T-helper 17 cell (primary cell): ENCODE measurements at regions not wholly inside any gene's neighbourhood (a gene's known extent, or its start where the extent isn't known, plus 50 kb on each side); places are given as distances from the start of the nearest gene placed in this dataset.

Experiments
- ATAC-seq: fragments of 150-1000 bp; cut with Tn5 transposase; 2 replicates; pipeline ENCODE4 v1.10.0; 2021; ENCODE audit warnings: mild to moderate bottlenecking, moderate library complexity
- DNase-seq, 3 donors: peaks; one replicate each; pipeline versions ENCODE4 v3.0.0 to v3.0.0-alpha.2; 2020 to 2021
- H3K9me3 ChIP-seq: one replicate; pipeline ENCODE4 v1.7.0; 2013; ENCODE audit warnings: low read length, mild to moderate bottlenecking; ENCODE audit not compliant: control insufficient read depth, poor library complexity, severe bottlenecking
- H3K27ac Mint-ChIP-seq: one replicate; pipeline ENCODE4 v1.8.0; 2022; ENCODE audit warnings: mild to moderate bottlenecking, moderate library complexity, mixed read lengths
- H3K27me3 Mint-ChIP-seq: one replicate; pipeline ENCODE4 v1.8.0; 2022; ENCODE audit warnings: mixed read lengths
- H3K36me3 Mint-ChIP-seq: one replicate; pipeline ENCODE4 v1.8.0; 2022; ENCODE audit warnings: low read depth, mixed read lengths
- H3K4me1 Mint-ChIP-seq: one replicate; pipeline ENCODE4 v1.8.0; 2022; ENCODE audit warnings: mild to moderate bottlenecking, mixed read lengths
- H3K4me3 Mint-ChIP-seq: one replicate; pipeline ENCODE4 v1.8.0; 2022; ENCODE audit warnings: mild to moderate bottlenecking, moderate library complexity, mixed read lengths

GRCh38 chr3:64426551-64426950, 201.3 kb upstream of the PRICKLE2 start:
- H3K9me3 ChIP-seq, result no peaks in the 10 kb centered on the region
- no peak overlapping the region for H3K4me3 Mint-ChIP-seq
- H3K4me1 Mint-ChIP-seq, result no peaks in the 10 kb centered on the region
- no peak for ATAC-seq
- DNase-seq, result no peak
- peaks cover 11% of the 10 kb centered on the region for H3K27me3 Mint-ChIP-seq
- H3K27ac Mint-ChIP-seq, result no peak overlapping the region
- no peaks in the 10 kb centered on the region for H3K36me3 Mint-ChIP-seq

DNA sequence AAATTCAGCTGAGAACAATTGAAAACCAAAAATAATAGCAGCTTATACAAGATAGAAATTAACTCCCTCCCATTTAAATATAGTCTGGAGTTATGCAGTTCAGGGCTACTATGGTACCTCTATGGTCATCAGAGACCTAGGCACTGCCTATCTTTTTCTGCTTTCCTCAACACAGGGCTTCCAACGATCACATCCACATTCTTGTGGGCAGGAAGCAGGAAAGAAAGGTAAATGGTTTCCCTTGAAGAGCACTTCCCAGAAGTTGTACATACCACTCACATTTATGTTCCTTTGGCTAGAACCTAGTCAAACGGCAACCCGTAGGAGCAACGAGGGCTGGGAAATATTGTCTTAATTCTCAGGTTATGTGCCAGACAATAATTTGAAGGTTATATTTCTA, 197.7 kb upstream of the PRICKLE2 start:
- H3K36me3 Mint-ChIP-seq, result no peaks in the 10 kb centered on the region
- peaks cover 18% of the 10 kb centered on the region for H3K27me3 Mint-ChIP-seq
- no peak overlapping the region for H3K4me3 Mint-ChIP-seq
- no peaks in the 10 kb centered on the region for H3K4me1 Mint-ChIP-seq
- no peaks in the 10 kb centered on the region for H3K9me3 ChIP-seq
- H3K27ac Mint-ChIP-seq, result no peak overlapping the region
- DNase-seq, result no peak
- no peak for ATAC-seq

GRCh38 chr3:64422192-64422591, 196.9 kb upstream of the PRICKLE2 start:
- H3K9me3 ChIP-seq, result no peaks in the 10 kb centered on the region
- ATAC-seq (no peak), DNase-seq (no peak)
- Mint-ChIP-seq H3K36me3 (no peaks in the 10 kb centered on the region), H3K4me1 (no peaks in the 10 kb centered on the region), H3K27me3 (peaks cover 18% of the 10 kb centered on the region), H3K27ac (no peak overlapping the region), H3K4me3 (no peak overlapping the region)

DNA sequence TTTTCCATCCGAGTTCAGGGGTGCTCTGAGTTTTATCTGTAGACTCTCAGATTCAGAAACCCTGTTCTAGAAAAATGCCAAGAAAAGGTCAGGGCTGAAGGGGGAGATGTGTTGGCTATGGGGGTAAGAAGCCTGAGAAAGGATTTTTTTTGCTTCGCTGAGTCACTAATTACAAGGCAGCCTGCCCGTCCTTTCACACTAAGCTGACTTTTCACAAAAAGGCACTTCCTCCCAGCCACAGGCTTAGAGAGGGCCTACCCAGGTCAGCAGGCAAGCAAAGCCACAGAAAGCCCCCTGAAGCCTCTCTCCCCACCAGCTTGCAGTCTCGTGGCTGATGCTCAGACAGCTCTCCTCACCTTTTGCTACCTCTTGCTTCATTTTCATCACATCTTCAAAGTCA, 192.6 kb upstream of the PRICKLE2 start:
- Mint-ChIP-seq H3K27ac (no peak overlapping the region), H3K27me3 (peaks cover 28% of the 10 kb centered on the region)

GRCh38 chr3:64414043-64414442, 188.8 kb upstream of the PRICKLE2 start:
- no peak for DNase-seq
- peaks cover 2% of the 10 kb centered on the region for H3K4me1 Mint-ChIP-seq
- H3K27ac Mint-ChIP-seq, result no peak overlapping the region
- H3K4me3 Mint-ChIP-seq, result no peak overlapping the region
- no peaks in the 10 kb centered on the region for H3K9me3 ChIP-seq
- no peaks in the 10 kb centered on the region for H3K36me3 Mint-ChIP-seq
- peaks cover 25% of the 10 kb centered on the region for H3K27me3 Mint-ChIP-seq
- ATAC-seq, result no peak

More for the DNA sequence above, 192.6 kb upstream of the PRICKLE2 start:
- Mint-ChIP-seq H3K4me3 (no peak overlapping the region), H3K4me1 (peaks cover 2% of the 10 kb centered on the region), H3K36me3 (no peaks in the 10 kb centered on the region)
- no peak for ATAC-seq
- no peak for DNase-seq
- no peaks in the 10 kb centered on the region for H3K9me3 ChIP-seq

GRCh38 chr3:64411101-64411500, 185.8 kb upstream of the PRICKLE2 start:
- Mint-ChIP-seq H3K4me3 (no peak overlapping the region), H3K27ac (no peak overlapping the region), H3K4me1 (no peaks in the 10 kb centered on the region), H3K36me3 (no peaks in the 10 kb centered on the region), H3K27me3 (peaks cover 37% of the 10 kb centered on the region)
- ATAC-seq, result no peak
- no peaks in the 10 kb centered on the region for H3K9me3 ChIP-seq
- DNase-seq, result no peak

DNA sequence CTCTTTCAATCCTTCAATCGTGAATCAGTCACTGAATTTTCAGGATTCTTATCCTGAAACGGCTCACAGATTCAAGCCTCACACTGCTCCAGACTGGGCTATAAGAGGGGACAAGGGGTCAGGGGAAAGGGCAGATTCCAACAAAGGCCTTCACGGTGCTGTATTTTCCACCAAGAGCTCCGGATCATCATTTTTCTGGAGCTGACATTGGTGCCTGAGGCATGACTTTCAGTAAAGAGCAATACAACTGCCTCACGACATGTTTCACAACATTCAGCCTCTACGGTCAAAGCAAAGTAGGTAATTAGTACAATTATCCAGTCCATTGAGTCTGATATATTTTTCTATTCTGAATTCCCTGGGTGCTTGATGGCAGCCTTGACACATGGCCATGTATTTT, 185.0 kb upstream of the PRICKLE2 start:
- Mint-ChIP-seq H3K36me3 (no peaks in the 10 kb centered on the region), H3K27me3 (peaks cover 42% of the 10 kb centered on the region), H3K4me1 (no peaks in the 10 kb centered on the region), H3K4me3 (no peak overlapping the region), H3K27ac (no peak overlapping the region)
- no peaks in the 10 kb centered on the region for H3K9me3 ChIP-seq
- ATAC-seq, result no peak
- no peak for DNase-seq

DNA sequence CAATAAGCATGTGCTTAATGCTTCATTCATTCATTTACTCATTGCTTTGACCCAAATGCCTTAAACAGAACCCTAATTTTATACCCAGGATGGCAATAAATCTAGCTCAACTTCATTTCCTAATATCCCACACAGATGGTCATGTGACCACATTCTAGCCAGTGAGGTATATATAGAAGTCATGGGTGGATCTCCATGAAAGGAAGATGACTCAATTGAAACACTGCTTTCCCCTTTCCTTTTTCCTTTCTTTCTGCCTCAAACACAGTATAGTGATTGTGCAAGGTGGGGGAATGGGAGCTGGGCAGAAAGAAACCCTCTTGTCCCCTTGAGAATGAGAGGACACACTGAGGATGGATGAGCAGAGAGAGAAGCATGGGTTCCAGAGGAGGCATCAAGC, 183.5 kb upstream of the PRICKLE2 start:
- Mint-ChIP-seq H3K4me3 (no peak overlapping the region), H3K27ac (no peak overlapping the region), H3K27me3 (peaks cover 38% of the 10 kb centered on the region), H3K4me1 (no peaks in the 10 kb centered on the region), H3K36me3 (no peaks in the 10 kb centered on the region)
- DNase-seq (no peak), ATAC-seq (no peak)
- H3K9me3 ChIP-seq, result no peaks in the 10 kb centered on the region

DNA sequence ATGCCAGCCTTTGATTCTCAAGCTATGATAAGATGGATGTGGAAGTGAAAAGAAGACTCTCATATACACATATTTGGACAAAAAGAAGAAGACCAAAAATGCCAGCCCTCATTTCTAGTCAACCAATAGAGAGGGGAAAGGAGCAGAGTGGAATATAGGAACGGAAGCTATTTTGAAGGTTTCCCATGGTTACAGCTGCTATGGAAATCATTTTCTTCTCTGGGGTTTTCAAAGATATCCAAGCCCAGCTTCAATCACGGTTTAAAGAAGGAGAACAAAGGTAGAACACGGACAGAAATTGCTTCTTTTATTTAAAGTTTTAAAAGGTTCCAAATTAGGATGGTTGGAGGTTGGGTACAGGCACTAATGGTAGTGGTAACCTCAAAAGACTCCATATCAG, 181.0 kb upstream of the PRICKLE2 start:
- no peaks in the 10 kb centered on the region for H3K9me3 ChIP-seq
- H3K4me1 Mint-ChIP-seq, result no peaks in the 10 kb centered on the region
- no peak for DNase-seq
- H3K27ac Mint-ChIP-seq, result no peak overlapping the region
- no peaks in the 10 kb centered on the region for H3K36me3 Mint-ChIP-seq
- peaks cover 29% of the 10 kb centered on the region for H3K27me3 Mint-ChIP-seq
- ATAC-seq, result no peak
- no peak overlapping the region for H3K4me3 Mint-ChIP-seq

GRCh38 chr3:64405211-64405835, 180.1 kb upstream of the PRICKLE2 start:
- Mint-ChIP-seq H3K4me1 (no peaks in the 10 kb centered on the region), H3K4me3 (no peak overlapping the region), H3K27me3 (peaks cover 29% of the 10 kb centered on the region), H3K36me3 (no peaks in the 10 kb centered on the region), H3K27ac (no peak overlapping the region)
- DNase-seq (no peak), ATAC-seq (no peak)
- H3K9me3 ChIP-seq, result no peaks in the 10 kb centered on the region

DNA sequence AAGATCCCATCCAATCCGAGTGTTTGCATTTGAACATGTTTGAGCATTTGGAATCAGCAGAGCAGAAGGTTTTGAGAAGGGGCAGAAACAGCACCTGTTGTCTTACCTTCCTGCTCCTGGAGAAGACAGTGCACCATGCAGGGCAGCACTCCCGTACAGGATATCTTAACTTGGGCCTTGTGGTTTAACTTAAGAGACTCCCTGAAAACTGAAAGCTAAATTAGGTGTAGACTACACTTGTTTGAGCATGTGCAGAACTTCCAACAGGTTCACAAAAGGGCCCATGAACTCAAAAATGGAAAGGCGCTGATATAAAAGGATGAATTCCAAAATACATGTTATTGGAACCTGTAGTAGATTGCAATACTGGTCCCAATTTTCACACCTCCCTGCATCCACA, 175.4 kb upstream of the PRICKLE2 start:
- no peak for DNase-seq
- Mint-ChIP-seq H3K36me3 (no peaks in the 10 kb centered on the region), H3K27ac (no peak overlapping the region), H3K4me1 (no peaks in the 10 kb centered on the region), H3K4me3 (no peak overlapping the region), H3K27me3 (peaks cover 6% of the 10 kb centered on the region)
- ATAC-seq, result no peak
- H3K9me3 ChIP-seq, result no peaks in the 10 kb centered on the region

DNA sequence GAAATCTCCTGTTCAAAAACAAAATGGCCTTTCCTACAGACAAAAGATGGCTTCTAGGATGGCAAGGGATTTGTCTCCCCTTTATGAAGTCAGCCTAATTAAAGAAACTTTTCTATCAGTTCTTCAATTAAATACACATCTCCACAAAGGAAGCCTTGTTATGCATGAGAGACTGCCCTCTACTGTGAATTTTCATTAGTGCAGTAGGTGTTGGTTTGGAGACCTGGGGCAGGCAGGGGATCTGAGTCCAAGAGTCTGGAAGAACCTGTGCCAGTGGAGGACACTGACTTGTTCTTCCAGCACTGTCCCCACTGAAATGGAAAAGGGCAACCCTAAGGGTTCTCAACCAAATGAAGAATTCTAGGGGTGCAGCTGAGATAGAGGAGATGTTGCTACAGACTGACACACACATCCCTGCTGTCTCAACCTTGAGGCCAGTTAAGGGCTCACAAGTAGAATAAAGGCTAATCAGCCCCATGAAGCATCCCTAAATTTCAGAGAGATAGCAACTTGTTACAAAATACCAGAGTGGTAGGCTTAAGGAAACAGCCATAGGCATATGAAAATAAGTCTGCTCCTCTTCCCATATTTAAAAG, 174.0 kb upstream of the PRICKLE2 start:
- H3K36me3 Mint-ChIP-seq, result no peaks in the 10 kb centered on the region
- no peak for ATAC-seq
- H3K27ac Mint-ChIP-seq, result no peak overlapping the region
- no peak for DNase-seq
- peaks cover 5% of the 10 kb centered on the region for H3K27me3 Mint-ChIP-seq
- H3K4me3 Mint-ChIP-seq, result no peak overlapping the region
- no peaks in the 10 kb centered on the region for H3K9me3 ChIP-seq
- no peaks in the 10 kb centered on the region for H3K4me1 Mint-ChIP-seq

DNA sequence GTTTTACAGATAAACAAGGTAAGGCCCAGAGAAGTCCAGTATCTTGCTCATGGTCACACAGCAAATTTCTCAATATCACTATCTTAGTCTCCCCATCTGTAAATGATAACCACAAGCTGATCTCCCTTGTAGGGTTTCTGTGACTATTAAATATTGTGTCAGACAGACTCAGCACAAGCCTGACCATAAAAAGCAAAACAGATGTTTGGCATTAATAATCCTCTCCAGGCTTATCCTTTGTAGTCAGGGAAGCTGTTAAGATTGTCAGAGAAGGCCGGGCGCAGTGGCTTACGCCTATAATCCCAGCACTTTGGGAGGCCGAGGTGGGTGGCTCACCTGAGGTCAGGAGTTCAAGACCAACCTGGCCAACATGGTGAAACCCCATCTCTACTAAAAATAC, 173.2 kb upstream of the PRICKLE2 start:
- no peak overlapping the region for H3K4me3 Mint-ChIP-seq
- H3K4me1 Mint-ChIP-seq, result no peaks in the 10 kb centered on the region
- no peaks in the 10 kb centered on the region for H3K9me3 ChIP-seq
- no peaks in the 10 kb centered on the region for H3K36me3 Mint-ChIP-seq
- peaks cover 6% of the 10 kb centered on the region for H3K27me3 Mint-ChIP-seq
- ATAC-seq, result no peak
- DNase-seq, result no peak
- no peak overlapping the region for H3K27ac Mint-ChIP-seq

- Mint-ChIP-seq H3K36me3 (no peaks in the 10 kb centered on the region), H3K4me3 (no peak overlapping the region), H3K27ac (no peak overlapping the region), H3K27me3 (peaks cover 6% of the 10 kb centered on the region), H3K4me1 (no peaks in the 10 kb centered on the region)
- ATAC-seq (no peak), DNase-seq (no peak)
- no peaks in the 10 kb centered on the region for H3K9me3 ChIP-seq
These were observed 172.7 kb upstream of the PRICKLE2 start for GRCh38 chr3:64398006-64398405.
